ENCODE measurements at regions not wholly inside any gene's neighbourhood (a gene's known extent, or its start where the extent isn't known, plus 50 kb on each side); places are given as distances from the start of the nearest gene placed in this dataset.

DNA sequence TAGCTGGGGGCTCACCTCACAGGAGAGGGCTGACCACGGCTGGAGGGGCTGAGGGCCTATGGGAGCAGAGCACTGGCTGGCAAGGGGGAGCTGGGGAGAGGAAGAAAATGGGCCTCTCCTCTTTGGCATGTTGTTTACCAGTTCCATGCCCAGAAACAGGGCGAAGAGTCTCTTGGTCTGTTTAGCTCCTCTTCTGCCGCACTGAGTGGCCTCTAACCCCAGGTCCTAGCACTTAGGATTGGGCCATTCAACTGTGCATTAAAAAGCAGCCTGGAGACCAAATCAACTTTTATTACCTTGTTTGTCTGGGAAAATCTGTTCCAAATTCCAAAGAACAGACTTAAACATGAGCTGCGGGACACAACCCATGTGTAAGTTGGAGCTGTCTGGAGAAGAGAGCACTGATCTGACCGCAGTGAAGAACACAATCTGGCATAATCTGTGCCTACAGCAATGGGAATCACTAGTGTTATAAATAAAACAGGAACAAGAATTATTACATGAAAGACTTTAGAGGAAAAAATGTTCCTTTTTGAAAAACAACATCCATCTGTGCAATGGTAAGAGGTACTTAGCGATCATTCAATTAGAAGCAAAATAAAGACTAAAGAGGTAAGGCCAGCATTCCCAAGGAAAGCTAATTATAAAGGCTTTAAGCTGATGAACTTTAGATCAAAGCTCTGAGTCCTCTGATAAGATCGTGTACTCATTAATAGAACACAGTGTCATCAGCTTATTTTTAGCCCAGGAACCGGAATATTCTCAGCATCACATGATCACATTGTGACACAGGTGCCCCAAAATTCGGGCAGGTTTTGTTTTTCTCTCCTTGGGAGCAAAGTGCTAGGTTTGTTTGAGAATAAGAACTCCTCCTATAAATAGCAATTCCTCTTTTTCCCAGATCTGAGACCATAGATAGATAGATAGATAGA lies 243.2 kb downstream of the COL4A1 start:
- H3K9ac ChIP-seq (ENCODE audit: low read depth in 1 of 3, low read length in 3 of 3): no peak overlapping the region
- no peaks in the 10 kb centered on the region for H3K36me3 ChIP-seq (ENCODE audit: control insufficient read depth in 3 of 3, insufficient read depth in 3 of 3, low read length in 3 of 3)
- no peak overlapping the region for H3K4me3 ChIP-seq (ENCODE audit: low read length in 3 of 3)
- H3K27ac ChIP-seq (ENCODE audit: low read depth, low read length): no peak overlapping the region
- H3K4me1 ChIP-seq (ENCODE audit: control insufficient read depth in 3 of 3, insufficient read depth in 3 of 3, low read length in 3 of 3): peaks cover 0 to 21% (median 13%) of the 10 kb centered on the region in 3 donors
- H3K9me3 ChIP-seq (ENCODE audit: control insufficient read depth in 3 of 3, low read length in 3 of 3): no peaks in the 10 kb centered on the region
- no peaks in the 10 kb centered on the region for H3K27me3 ChIP-seq (ENCODE audit: control insufficient read depth in 3 of 3, insufficient read depth in 3 of 3, low read length in 3 of 3)

GRCh38 chr13:110062777-110063442 lies 244.0 kb downstream of the COL4A1 start:
- Histone ChIP-seq H3K4me1 (ENCODE audit: control insufficient read depth in 3 of 3, insufficient read depth in 3 of 3, low read length in 3 of 3) (peaks cover 0 to 21% (median 13%) of the 10 kb centered on the region in 3 donors), H3K36me3 (ENCODE audit: control insufficient read depth in 3 of 3, insufficient read depth in 3 of 3, low read length in 3 of 3) (no peaks in the 10 kb centered on the region), H3K9me3 (ENCODE audit: control insufficient read depth in 3 of 3, low read length in 3 of 3) (no peaks in the 10 kb centered on the region), H3K4me3 (ENCODE audit: low read length in 3 of 3) (peak overlapping the region in 1 of 3 donors; percentile 22), H3K27ac (ENCODE audit: low read depth, low read length) (no peak overlapping the region), H3K9ac (ENCODE audit: low read depth in 1 of 3, low read length in 3 of 3) (no peak overlapping the region), H3K27me3 (ENCODE audit: control insufficient read depth in 3 of 3, insufficient read depth in 3 of 3, low read length in 3 of 3) (no peaks in the 10 kb centered on the region)

DNA sequence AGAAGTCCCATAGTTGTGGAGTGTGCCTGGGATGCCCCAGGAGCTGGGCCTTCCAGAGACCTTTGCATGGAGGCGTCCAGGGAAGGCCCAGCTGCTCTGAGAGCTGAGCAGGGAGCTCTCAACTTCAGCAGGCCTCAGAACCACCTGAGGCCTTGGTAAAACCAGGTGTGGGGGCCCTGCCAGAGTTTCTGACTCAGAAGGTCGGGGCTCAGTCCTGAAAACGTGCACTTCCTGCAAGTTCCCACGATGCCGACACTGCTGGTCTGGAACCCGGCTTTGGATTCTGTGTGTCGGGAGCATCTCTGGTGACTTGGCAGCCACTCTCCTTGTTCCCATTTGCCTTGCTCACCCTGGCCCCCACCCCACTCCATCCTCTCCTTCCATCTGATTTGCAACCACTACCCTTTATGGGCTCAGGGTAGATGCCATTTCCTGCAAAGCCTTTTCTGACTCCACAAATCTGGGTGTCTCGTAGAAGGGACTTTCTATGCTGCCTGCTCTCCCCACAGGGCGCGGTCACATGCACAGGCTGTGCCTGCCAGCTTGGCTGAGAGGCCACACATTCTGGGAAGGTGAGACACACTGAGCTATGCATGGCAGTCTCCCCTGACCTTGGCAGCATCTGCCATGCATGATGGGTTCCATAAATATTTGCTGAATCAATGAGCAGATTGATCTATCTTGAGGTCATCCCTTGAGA lies 244.7 kb downstream of the COL4A1 start:
- H3K27ac ChIP-seq (ENCODE audit: low read depth, low read length): no peak overlapping the region

DNA sequence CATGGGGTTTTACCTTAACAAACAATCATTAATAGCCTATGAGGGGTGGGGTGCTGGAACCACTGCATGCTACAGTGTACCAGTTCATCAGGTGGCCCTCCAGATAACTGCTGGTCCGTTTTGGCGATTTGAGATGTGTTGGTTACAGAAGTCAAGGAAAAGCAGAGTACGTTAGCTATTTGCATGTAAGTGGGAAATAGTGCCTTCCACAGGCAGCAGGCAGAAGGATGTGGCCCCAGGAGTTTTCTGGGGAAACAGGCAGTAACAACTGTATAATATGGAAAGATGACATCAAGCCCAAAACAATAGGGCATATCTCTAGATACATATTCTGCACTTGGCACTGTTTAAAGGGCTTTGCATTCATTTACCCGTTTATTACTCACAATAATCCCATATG lies 245.7 kb downstream of the COL4A1 start:
- Histone ChIP-seq H3K27ac (ENCODE audit: low read depth, low read length) (no peak overlapping the region), H3K27me3 (ENCODE audit: control insufficient read depth in 3 of 3, insufficient read depth in 3 of 3, low read length in 3 of 3) (no peaks in the 10 kb centered on the region), H3K36me3 (ENCODE audit: control insufficient read depth in 3 of 3, insufficient read depth in 3 of 3, low read length in 3 of 3) (no peaks in the 10 kb centered on the region), H3K9me3 (ENCODE audit: control insufficient read depth in 3 of 3, low read length in 3 of 3) (no peaks in the 10 kb centered on the region), H3K4me1 (ENCODE audit: control insufficient read depth in 3 of 3, insufficient read depth in 3 of 3, low read length in 3 of 3) (peaks cover 0 to 21% (median 13%) of the 10 kb centered on the region in 3 donors), H3K9ac (ENCODE audit: low read depth in 1 of 3, low read length in 3 of 3) (no peak overlapping the region), H3K4me3 (ENCODE audit: low read length in 3 of 3) (no peak overlapping the region)

More for the DNA sequence above, 244.7 kb downstream of the COL4A1 start:
- H3K27me3 ChIP-seq (ENCODE audit: control insufficient read depth in 3 of 3, insufficient read depth in 3 of 3, low read length in 3 of 3): no peaks in the 10 kb centered on the region
- no peaks in the 10 kb centered on the region for H3K9me3 ChIP-seq (ENCODE audit: control insufficient read depth in 3 of 3, low read length in 3 of 3)
- peak overlapping the region in 1 of 3 donors; percentile 50 for H3K9ac ChIP-seq (ENCODE audit: low read depth in 1 of 3, low read length in 3 of 3)
- H3K4me1 ChIP-seq (ENCODE audit: control insufficient read depth in 3 of 3, insufficient read depth in 3 of 3, low read length in 3 of 3): peaks cover 0 to 21% (median 13%) of the 10 kb centered on the region in 3 donors
- H3K4me3 ChIP-seq (ENCODE audit: low read length in 3 of 3): peak overlapping the region in 1 of 3 donors; percentile 41
- H3K36me3 ChIP-seq (ENCODE audit: control insufficient read depth in 3 of 3, insufficient read depth in 3 of 3, low read length in 3 of 3): no peaks in the 10 kb centered on the region

GRCh38 chr13:110057052-110057451 lies 249.9 kb downstream of the COL4A1 start:
- H3K4me3 ChIP-seq (ENCODE audit: low read length in 3 of 3): no peak overlapping the region
- H3K36me3 ChIP-seq (ENCODE audit: control insufficient read depth in 3 of 3, insufficient read depth in 3 of 3, low read length in 3 of 3): no peaks in the 10 kb centered on the region
- H3K4me1 ChIP-seq (ENCODE audit: control insufficient read depth in 3 of 3, insufficient read depth in 3 of 3, low read length in 3 of 3): peaks cover 0 to 2% (median 1%) of the 10 kb centered on the region in 3 donors
- no peak overlapping the region for H3K9ac ChIP-seq (ENCODE audit: low read depth in 1 of 3, low read length in 3 of 3)
- no peak overlapping the region for H3K27ac ChIP-seq (ENCODE audit: low read depth, low read length)
- H3K27me3 ChIP-seq (ENCODE audit: control insufficient read depth in 3 of 3, insufficient read depth in 3 of 3, low read length in 3 of 3): no peaks in the 10 kb centered on the region
- H3K9me3 ChIP-seq (ENCODE audit: control insufficient read depth in 3 of 3, low read length in 3 of 3): no peaks in the 10 kb centered on the region

DNA sequence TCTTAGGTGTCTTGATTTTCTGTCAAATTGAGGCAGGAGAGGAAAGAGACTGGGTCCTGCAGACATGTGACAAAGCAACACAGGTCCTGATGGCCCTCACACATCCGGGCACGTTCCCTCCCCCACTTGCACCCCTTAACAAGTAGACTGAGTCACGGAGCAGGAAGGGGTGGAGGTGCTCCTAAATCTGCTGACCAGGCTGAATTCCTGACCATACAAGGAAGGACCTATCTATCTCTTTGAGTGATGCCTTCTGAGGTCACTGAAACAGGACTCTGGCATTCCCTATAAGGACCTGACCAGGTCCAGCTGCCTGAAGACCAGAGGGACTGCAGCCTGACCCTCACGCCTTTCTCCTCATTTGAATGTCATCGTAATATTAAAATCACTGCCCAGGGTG lies 250.3 kb downstream of the COL4A1 start:
- no peak overlapping the region for H3K27ac ChIP-seq (ENCODE audit: low read depth, low read length)
- no peaks in the 10 kb centered on the region for H3K4me1 ChIP-seq (ENCODE audit: control insufficient read depth in 3 of 3, insufficient read depth in 3 of 3, low read length in 3 of 3)
- no peak overlapping the region for H3K9ac ChIP-seq (ENCODE audit: low read depth in 1 of 3, low read length in 3 of 3)
- no peaks in the 10 kb centered on the region for H3K9me3 ChIP-seq (ENCODE audit: control insufficient read depth in 3 of 3, low read length in 3 of 3)
- H3K27me3 ChIP-seq (ENCODE audit: control insufficient read depth in 3 of 3, insufficient read depth in 3 of 3, low read length in 3 of 3): no peaks in the 10 kb centered on the region
- no peaks in the 10 kb centered on the region for H3K36me3 ChIP-seq (ENCODE audit: control insufficient read depth in 3 of 3, insufficient read depth in 3 of 3, low read length in 3 of 3)
- no peak overlapping the region for H3K4me3 ChIP-seq (ENCODE audit: low read length in 3 of 3)

DNA sequence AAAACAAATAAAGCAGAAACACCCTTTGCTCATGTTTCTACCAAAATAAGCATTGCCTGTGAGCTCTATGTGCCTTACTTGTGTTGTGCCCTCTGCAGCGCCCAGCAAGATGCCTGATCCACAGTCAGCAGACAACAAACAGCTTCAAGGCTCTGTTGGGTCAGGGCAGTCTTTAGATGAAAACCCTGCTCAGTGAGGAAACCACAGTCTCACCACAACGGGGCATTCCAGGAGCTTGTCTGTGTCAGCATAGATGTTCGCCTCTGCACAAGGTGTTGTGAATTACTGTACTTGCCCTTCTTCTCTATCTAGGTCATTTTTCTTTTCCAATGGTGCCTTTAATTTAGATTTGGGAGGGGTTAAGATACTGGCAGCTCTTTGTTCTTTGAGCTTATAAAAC lies 251.9 kb downstream of the COL4A1 start:
- no peaks in the 10 kb centered on the region for H3K27me3 ChIP-seq (ENCODE audit: control insufficient read depth in 3 of 3, insufficient read depth in 3 of 3, low read length in 3 of 3)
- H3K4me3 ChIP-seq (ENCODE audit: low read length in 3 of 3): no peak overlapping the region
- H3K4me1 ChIP-seq (ENCODE audit: control insufficient read depth in 3 of 3, insufficient read depth in 3 of 3, low read length in 3 of 3): no peaks in the 10 kb centered on the region
- no peak overlapping the region for H3K9ac ChIP-seq (ENCODE audit: low read depth in 1 of 3, low read length in 3 of 3)
- no peaks in the 10 kb centered on the region for H3K9me3 ChIP-seq (ENCODE audit: control insufficient read depth in 3 of 3, low read length in 3 of 3)
- H3K36me3 ChIP-seq (ENCODE audit: control insufficient read depth in 3 of 3, insufficient read depth in 3 of 3, low read length in 3 of 3): no peaks in the 10 kb centered on the region
- no peak overlapping the region for H3K27ac ChIP-seq (ENCODE audit: low read depth, low read length)

- Histone ChIP-seq H3K9ac (ENCODE audit: low read depth in 1 of 3, low read length in 3 of 3) (no peak overlapping the region), H3K27ac (ENCODE audit: low read depth, low read length) (no peak overlapping the region), H3K36me3 (ENCODE audit: control insufficient read depth in 3 of 3, insufficient read depth in 3 of 3, low read length in 3 of 3) (no peaks in the 10 kb centered on the region), H3K9me3 (ENCODE audit: control insufficient read depth in 3 of 3, low read length in 3 of 3) (no peaks in the 10 kb centered on the region), H3K27me3 (ENCODE audit: control insufficient read depth in 3 of 3, insufficient read depth in 3 of 3, low read length in 3 of 3) (no peaks in the 10 kb centered on the region), H3K4me1 (ENCODE audit: control insufficient read depth in 3 of 3, insufficient read depth in 3 of 3, low read length in 3 of 3) (no peaks in the 10 kb centered on the region), H3K4me3 (ENCODE audit: low read length in 3 of 3) (no peak overlapping the region)
Observed at GRCh38 chr13:110054041-110054440, 252.9 kb downstream of the COL4A1 start.

DNA sequence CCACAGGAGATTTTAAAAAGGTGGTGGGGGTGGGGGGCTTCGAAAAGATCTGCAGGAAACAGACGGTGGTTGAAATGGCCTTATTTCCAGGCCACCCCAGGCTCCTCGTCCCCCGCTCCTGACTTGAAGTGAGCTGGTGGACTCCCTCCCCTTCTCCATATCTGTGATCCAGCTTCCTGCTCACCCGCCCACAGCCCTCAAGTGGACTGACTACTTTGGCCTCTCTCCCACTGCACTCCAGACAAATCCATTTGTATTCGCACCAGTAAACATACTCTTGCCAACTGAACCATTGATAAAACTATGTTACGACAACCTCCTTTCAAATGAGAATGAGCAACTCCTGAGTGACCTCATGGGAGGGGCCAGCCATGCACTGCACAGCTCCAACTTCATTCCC lies 259.5 kb downstream of the COL4A1 start:
- H3K27ac ChIP-seq (ENCODE audit: low read depth, low read length): no peak overlapping the region

More for the DNA sequence above, 259.5 kb downstream of the COL4A1 start:
- Histone ChIP-seq H3K27me3 (ENCODE audit: control insufficient read depth in 3 of 3, insufficient read depth in 3 of 3, low read length in 3 of 3) (peaks cover 0 to 5% (median 5%) of the 10 kb centered on the region in 3 donors), H3K4me3 (ENCODE audit: low read length in 3 of 3) (no peak overlapping the region), H3K36me3 (ENCODE audit: control insufficient read depth in 3 of 3, insufficient read depth in 3 of 3, low read length in 3 of 3) (no peaks in the 10 kb centered on the region), H3K4me1 (ENCODE audit: control insufficient read depth in 3 of 3, insufficient read depth in 3 of 3, low read length in 3 of 3) (no peaks in the 10 kb centered on the region), H3K9ac (ENCODE audit: low read depth in 1 of 3, low read length in 3 of 3) (no peak overlapping the region), H3K9me3 (ENCODE audit: control insufficient read depth in 3 of 3, low read length in 3 of 3) (no peaks in the 10 kb centered on the region)

Data from skeletal muscle tissue (tissue), 3 donors.